IPS DF 4.7 (cell line): ENCODE measurements at regions not wholly inside any gene's neighbourhood (a gene's known extent, or its start where the extent isn't known, plus 50 kb on each side); places are given as distances from the start of the nearest gene placed in this dataset.

Experiments used
- DNase-seq: peaks from one replicate; pipeline ENCODE4 v3.0.0-alpha.2; 2013; ENCODE audit warnings: low spot score; ENCODE audit errors: extremely low read depth

- DNase-seq: no peak
Observed at GRCh38 chr18:22841840-22842239, 91.3 kb upstream of the RBBP8 start.

GRCh38 chr18:22844190-22844589 is 88.9 kb upstream of the RBBP8 start:
- DNase-seq: no peak

- no peak for DNase-seq
Observed at GRCh38 chr18:22844628-22845027, 88.5 kb upstream of the RBBP8 start.

- no peak for DNase-seq
Observed at GRCh38 chr18:22846088-22846683, 86.9 kb upstream of the RBBP8 start.

GRCh38 chr18:22846697-22847096 is 86.4 kb upstream of the RBBP8 start:
- no peak for DNase-seq

GRCh38 chr18:22847392-22847791 is 85.7 kb upstream of the RBBP8 start:
- no peak for DNase-seq

- DNase-seq: no peak
Observed at GRCh38 chr18:22847867-22848451, 85.2 kb upstream of the RBBP8 start.

GRCh38 chr18:22848615-22849014 is 84.5 kb upstream of the RBBP8 start:
- no peak for DNase-seq

GRCh38 chr18:22856870-22857269 is 76.3 kb upstream of the RBBP8 start:
- peak; percentile 36 for DNase-seq

GRCh38 chr18:22858121-22858520 is 75.0 kb upstream of the RBBP8 start:
- DNase-seq: no peak

GRCh38 chr18:22860807-22861206 is 72.3 kb upstream of the RBBP8 start:
- DNase-seq: no peak

- no peak for DNase-seq
Observed at GRCh38 chr18:22865354-22866116, 67.6 kb upstream of the RBBP8 start.

GRCh38 chr18:22868831-22869230 is 64.3 kb upstream of the RBBP8 start:
- DNase-seq: no peak

GRCh38 chr18:22871809-22872525 is 61.2 kb upstream of the RBBP8 start:
- DNase-seq: no peak

GRCh38 chr18:22872900-22873537 is 60.1 kb upstream of the RBBP8 start:
- DNase-seq: no peak

- DNase-seq: no peak
Observed at GRCh38 chr18:22879293-22879692, 53.8 kb upstream of the RBBP8 start.

- DNase-seq: no peak
Observed at GRCh38 chr18:22882084-22882483, 51.0 kb upstream of the RBBP8 start.

GRCh38 chr18:22883179-22883578 is 49.9 kb upstream of the RBBP8 start:
- no peak for DNase-seq
